ENCODE measurements at regions not wholly inside any gene's neighbourhood (a gene's known extent, or its start where the extent isn't known, plus 50 kb on each side); places are given as distances from the start of the nearest gene placed in this dataset.
"Not testable (repeated sequence)": the region's sequence is repeated elsewhere in the genome, so short reads cannot be mapped to it uniquely, and the experiment has no call there.

DNA sequence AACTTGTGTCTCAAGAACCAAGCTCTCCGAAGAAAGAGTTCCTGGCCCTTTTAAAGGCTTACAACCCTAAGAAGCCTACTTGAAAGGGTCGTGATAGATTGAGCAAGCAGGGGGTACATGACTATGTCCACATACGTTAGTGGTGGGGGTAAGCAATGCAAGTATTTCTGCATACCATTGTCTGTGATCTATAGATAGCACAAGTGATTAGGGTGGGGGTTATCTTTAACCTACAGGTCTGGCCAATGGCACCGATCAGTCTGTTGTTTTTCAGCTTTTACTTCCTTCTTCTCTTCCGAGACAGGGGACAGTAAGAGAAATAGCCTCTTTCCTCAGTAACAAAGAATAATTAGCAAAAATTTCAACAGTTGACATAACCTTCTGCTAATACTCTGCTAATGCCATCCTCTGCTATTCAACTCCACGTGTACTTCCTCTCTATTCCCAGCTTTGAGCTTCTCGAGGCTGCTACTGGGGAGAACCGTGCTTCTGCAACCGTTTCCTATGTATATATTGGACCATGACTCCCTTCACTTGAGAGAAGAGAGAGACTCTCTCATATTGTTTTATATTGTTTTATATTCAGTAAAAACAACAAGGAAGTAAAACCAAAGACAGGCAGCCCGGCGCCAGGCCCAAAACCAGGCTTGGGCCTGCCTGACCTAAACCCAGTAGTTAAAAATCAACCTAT, 727.7 kb upstream of the NCAM2 start:
- intact Hi-C loops (cut with DNase I), result no loop called here
- DNase-seq, result no peak

DNA sequence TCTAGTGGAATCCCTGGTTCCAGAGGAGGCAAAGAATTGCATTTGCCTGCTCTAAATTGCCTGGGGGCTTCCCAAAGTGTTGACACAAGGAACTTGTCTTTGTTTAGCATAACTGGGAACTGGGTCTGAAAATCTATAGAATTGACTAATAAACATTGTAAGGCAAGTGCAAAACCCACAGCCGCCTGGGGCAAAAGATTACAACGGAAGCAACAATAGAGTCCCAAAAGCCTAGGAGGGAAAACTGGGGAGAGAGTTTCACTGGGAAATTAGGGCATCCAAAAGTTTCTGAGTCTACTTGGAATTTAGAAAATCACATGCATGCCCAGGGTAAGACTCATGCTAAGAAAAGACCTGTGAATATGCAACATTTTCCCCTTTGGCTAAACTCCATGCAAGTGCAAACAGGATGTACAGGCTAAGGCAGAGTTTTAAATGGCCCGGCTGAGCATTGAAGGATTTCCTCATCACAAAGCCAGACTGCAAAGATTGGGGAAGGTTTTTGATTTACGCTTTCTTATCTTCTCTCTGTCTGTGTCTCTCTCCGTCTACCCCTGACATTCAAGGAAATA, 725.3 kb upstream of the NCAM2 start:
- no peak for DNase-seq
- intact Hi-C loops (cut with DNase I), result no loop called here

- intact Hi-C loops (cut with DNase I), result no loop called here
- DNase-seq, result no peak
Measured at GRCh38 chr21:20276377-20276776, 721.8 kb upstream of the NCAM2 start.

DNA sequence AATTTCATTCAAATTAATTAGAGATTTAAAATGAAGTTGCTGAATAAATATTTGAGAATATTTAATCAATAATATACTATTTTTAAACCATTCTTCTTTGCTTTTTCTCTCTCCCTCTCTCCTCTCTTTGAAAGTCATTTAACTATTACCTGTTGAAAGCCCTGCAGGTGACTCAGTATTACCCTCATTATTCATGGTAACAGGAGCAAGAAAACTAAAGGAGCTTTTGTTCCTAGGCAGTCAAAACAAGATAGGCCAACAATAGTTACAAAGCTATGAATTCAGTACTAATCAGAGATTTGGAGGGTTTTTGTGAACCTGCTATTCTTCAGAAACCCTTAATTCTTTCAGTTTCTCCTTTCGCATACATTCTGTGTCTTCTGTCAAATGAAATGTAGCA, 721.3 kb upstream of the NCAM2 start:
- no peak for DNase-seq
- intact Hi-C loops (cut with DNase I), result no loop called here

GRCh38 chr21:20283836-20284235, 714.4 kb upstream of the NCAM2 start:
- no peak for DNase-seq
- intact Hi-C loops (cut with DNase I), result loop anchor here (1.0 kb wide), 1 partner anchor 20 kb away; no protein-coding TSS in a partner anchor

GRCh38 chr21:20292280-20292679, 705.9 kb upstream of the NCAM2 start:
- DNase-seq, result no peak
- intact Hi-C loops (cut with DNase I), result no loop called here

DNA sequence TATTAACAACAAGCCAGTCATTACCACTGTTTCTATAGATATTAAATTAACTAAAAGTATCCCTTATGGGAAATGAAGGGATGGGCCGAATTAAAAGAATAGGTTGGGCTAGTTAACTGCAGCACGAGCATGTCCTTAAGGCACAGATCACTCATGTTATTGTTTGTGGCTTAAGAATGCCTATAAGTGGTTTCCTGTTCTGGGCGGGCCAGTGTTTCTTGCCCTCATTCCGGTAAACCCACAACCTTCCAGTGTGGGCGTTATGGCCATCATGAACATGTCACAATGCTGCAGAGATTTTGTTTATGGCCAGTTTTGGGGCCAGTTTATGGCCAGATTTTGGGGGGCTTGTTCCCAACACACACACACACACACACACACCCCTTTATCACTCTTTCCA, 705.4 kb upstream of the NCAM2 start:
- intact Hi-C loops (cut with DNase I); DNase-seq: not testable (repeated sequence)

DNA sequence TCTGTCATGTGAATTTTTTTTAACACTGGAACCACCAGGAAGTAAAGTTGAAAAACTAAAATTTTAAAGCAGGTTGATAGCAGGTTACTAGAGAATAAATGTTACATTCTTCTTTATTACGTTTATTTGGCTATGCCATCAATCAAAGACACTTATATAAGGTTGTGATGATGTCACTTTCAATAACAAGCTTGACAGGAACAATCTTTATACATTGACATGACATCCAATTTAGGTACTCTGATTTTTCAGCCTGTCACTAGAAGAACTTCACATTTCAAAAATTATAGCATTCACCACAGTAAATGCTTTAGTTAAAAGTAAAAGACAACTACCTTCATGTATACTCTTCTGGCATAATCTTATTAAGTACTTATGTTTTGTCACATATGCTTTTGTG, 696.8 kb upstream of the NCAM2 start:
- DNase-seq, result no peak

DNA sequence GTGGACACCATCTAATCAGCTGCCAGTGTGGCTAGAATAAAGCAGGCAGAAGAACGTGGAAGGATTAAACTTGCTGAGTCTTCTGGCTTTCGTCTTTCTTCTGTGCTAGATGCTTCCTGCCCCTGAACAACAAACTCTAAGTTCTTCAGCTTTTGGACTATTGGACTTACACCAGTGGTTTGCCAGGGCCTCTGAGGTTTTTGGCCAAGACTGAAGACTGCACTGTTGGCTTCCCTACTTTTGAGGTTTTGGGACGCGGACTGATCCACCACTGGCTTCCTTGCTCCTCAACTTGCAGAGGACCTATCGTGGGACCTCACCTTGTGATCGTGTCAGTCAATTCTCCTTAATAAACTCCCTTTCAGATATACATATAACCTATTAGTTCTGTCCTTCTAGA, 696.1 kb upstream of the NCAM2 start:
- intact Hi-C loops (cut with DNase I), result no loop called here

More for the DNA sequence above, 696.8 kb upstream of the NCAM2 start:
- intact Hi-C loops (cut with DNase I), result no loop called here

GRCh38 chr21:20306836-20307235, 691.4 kb upstream of the NCAM2 start:
- intact Hi-C loops (cut with DNase I), result no loop called here
- no peak for DNase-seq

More for the DNA sequence above, 696.1 kb upstream of the NCAM2 start:
- no peak for DNase-seq

DNA sequence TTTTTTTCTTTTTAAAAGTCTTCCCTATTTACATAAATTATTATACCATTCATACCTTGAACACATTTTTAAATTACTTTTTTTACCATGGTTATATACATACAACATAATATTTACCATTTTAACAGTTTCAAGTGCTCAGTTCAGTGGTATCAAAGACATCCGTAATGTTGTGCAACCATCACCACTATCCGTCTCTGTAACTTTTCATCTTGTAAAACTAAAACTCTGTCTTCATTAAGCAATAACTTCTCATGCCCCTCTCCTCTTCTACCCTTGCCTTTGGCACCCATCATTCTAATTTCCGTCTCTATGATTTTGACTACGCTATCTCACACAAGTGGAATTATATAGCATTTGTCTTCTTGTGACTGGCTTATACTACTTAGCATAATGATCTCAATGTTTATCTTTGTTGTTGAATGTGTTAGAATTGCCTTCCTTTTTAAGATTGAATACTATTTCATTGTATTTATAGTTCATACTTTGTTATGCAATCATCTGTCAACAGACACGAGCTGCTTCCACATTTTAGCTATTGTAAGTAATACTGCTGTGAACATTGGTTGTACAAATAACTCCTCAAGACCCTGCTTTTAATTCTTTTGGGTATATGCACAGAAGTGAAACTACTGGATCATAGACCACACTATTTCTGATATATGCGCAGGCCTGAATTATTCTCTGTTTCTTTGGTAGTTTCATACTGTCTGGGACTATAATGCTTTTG, 689.5 kb upstream of the NCAM2 start:
- no peak for DNase-seq
- intact Hi-C loops (cut with DNase I), result no loop called here

DNA sequence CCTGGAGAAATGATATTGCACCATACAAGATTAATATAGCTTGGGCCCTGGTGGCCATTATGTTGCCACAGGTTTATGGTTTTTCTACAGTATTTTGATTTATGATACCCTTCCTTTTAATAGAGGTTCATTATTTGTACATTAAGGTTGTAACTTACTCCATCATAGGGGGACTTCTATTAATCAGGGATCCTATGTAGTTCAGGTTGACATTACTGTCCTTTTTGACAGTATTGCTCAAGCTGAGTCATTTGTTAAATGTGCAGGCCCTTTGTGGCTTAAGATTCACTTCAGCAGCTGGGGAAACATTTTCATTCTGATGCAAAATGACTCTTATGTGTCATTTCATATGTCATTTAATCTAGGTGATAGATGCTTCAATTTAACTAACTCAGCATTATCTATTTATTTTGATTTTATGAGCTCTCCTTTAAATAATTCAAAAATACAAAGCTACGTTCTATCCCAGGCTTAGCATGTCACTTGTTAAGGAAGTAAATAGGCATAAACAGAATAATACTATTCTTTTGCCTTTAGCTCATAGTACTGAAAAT, 686.9 kb upstream of the NCAM2 start:
- DNase-seq, result no peak
- intact Hi-C loops (cut with DNase I), result no loop called here

GRCh38 chr21:20313013-20313412, 685.2 kb upstream of the NCAM2 start:
- intact Hi-C loops (cut with DNase I), result no loop called here
- DNase-seq, result no peak

GRCh38 chr21:20315042-20315441, 683.2 kb upstream of the NCAM2 start:
- intact Hi-C loops (cut with DNase I), result no loop called here
- no peak for DNase-seq

DNA sequence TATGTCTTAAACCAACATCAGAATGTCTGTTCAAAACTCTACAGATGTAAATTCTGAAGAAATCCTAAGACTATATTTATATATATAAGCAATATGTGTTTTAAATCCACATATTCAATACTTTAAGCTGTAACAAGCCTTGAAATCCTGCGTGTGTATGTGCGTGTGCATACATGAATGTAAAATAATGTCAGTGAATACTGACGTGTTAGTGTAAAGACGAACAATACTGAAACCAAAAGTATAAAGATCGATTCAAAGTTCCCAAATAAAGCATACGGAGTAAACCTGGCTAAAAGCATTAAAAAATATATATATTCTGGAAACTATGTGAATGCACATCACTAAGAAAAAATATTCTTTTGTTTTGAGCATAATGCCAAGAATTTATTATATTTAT, 668.6 kb upstream of the NCAM2 start:
- no peak for DNase-seq
- intact Hi-C loops (cut with DNase I), result no loop called here

DNA sequence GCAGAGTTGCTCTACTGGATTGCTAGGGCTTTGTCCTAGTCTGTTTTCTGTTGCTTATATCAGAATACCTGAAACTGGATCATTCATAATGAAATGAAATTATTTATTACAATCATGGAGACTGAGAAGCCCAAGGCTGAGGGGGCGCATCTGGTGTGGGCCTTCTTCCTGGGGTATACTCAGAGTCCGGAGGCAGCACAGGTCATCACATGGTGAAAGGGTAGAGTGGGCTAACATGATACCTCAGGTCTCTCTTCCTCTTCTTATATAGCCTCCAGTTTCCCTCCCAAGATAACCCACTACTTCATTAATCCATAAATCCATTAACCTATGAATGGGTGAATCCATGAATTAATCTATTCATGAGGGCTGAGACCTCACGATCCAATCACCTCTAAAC, 667.6 kb upstream of the NCAM2 start:
- no peak for DNase-seq
- intact Hi-C loops (cut with DNase I), result no loop called here

- no peak for DNase-seq
- intact Hi-C loops (cut with DNase I), result no loop called here
Measured at GRCh38 chr21:20334585-20334984, 663.6 kb upstream of the NCAM2 start.

- intact Hi-C loops (cut with DNase I), result no loop called here
- no peak for DNase-seq
Measured at GRCh38 chr21:20341431-20341830, 656.8 kb upstream of the NCAM2 start.

- DNase-seq, result no peak
- intact Hi-C loops (cut with DNase I), result no loop called here
Measured at GRCh38 chr21:20343186-20343585, 655.0 kb upstream of the NCAM2 start.

DNA sequence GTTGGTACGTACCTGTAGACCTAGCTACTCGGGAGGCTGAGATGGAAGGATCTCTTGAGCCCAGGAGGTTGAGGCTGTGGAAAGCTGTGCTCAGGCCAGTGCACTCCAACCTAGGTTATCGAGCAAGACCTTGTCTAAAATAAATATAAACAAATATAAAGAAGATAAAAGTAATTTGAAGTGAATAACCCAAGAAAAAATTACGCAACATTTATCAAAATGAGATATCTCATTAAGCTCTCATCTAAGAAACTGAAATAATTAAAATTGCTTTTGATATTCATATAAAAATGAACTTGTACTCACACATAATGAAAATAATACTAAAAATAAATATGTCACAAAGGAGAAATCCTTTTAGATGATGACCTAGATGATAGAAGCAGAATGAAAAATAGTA, 647.1 kb upstream of the NCAM2 start:
- peak in 1 of 10 donors; percentile 35 for DNase-seq
- intact Hi-C loops (cut with DNase I), result no loop called here

DNA sequence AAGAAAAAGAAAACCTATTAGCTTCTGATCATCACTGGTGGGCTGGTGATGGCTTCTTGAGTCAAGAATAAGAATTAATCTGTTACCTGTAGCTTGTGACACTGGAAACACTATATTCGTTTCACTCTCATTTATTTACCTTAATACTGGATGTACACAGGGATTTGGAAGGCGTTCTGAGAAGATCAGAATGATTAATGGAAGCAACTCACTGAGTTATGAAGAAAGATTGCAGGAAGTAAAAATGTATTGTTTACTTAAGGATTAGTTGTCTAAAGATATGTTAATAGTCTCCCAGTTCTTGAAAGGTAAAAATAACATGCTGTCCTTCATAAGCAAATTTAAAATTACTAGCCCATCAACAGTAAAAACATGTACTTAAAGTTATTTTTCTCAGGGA, 644.9 kb upstream of the NCAM2 start:
- no peak for DNase-seq
- intact Hi-C loops (cut with DNase I), result no loop called here

GRCh38 chr21:20373031-20373430, 625.2 kb upstream of the NCAM2 start:
- no peak for DNase-seq
- intact Hi-C loops (cut with DNase I), result no loop called here
